GM19397 (cell line): ENCODE measurements at regions not wholly inside any gene's neighbourhood (a gene's known extent, or its start where the extent isn't known, plus 50 kb on each side); places are given as distances from the start of the nearest gene placed in this dataset.

Experiments used
- ATAC-seq: cut with Tn5 transposase; IDR thresholded peaks from one replicate; pipeline ENCODE4 v1.9.1; 2021; ENCODE audit warnings: mild to moderate bottlenecking, moderate library complexity; ENCODE audit not compliant: unreplicated experiment

- ATAC-seq = no peak
Measured at GRCh38 chr10:44674536-44675386, 236.4 kb upstream of the TMEM72 start.

GRCh38 chr10:44675387-44675874 lies 235.7 kb upstream of the TMEM72 start:
- ATAC-seq = no peak

- ATAC-seq = no peak
Measured at GRCh38 chr10:44680764-44681163, 230.4 kb upstream of the TMEM72 start.

- no peak for ATAC-seq
Measured at GRCh38 chr10:44682507-44682906, 228.6 kb upstream of the TMEM72 start.

- no peak for ATAC-seq
Measured at GRCh38 chr10:44684661-44685060, 226.5 kb upstream of the TMEM72 start.

GRCh38 chr10:44685220-44685619 lies 225.9 kb upstream of the TMEM72 start:
- ATAC-seq = no peak

GRCh38 chr10:44685747-44686146 lies 225.4 kb upstream of the TMEM72 start:
- ATAC-seq = no peak

GRCh38 chr10:44689368-44689767 lies 221.8 kb upstream of the TMEM72 start:
- no peak for ATAC-seq

- no peak for ATAC-seq
Measured at GRCh38 chr10:44696496-44696895, 214.6 kb upstream of the TMEM72 start.

GRCh38 chr10:44697116-44697515 lies 214.0 kb upstream of the TMEM72 start:
- ATAC-seq = no peak

GRCh38 chr10:44702531-44702930 lies 208.6 kb upstream of the TMEM72 start:
- ATAC-seq = no peak

GRCh38 chr10:44703241-44704155 lies 207.6 kb upstream of the TMEM72 start:
- no peak for ATAC-seq

- ATAC-seq = no peak
Measured at GRCh38 chr10:44704616-44705015, 206.5 kb upstream of the TMEM72 start.

GRCh38 chr10:44706745-44707144 lies 204.4 kb upstream of the TMEM72 start:
- ATAC-seq = no peak

- ATAC-seq = no peak
Measured at GRCh38 chr10:44713307-44713706, 197.8 kb upstream of the TMEM72 start.

- ATAC-seq = no peak
Measured at GRCh38 chr10:44714451-44714850, 196.7 kb upstream of the TMEM72 start.

- ATAC-seq = no peak
Measured at GRCh38 chr10:44715136-44715535, 196.0 kb upstream of the TMEM72 start.

- no peak for ATAC-seq
Measured at GRCh38 chr10:44716470-44717015, 194.6 kb upstream of the TMEM72 start.

GRCh38 chr10:44723082-44723481 lies 188.1 kb upstream of the TMEM72 start:
- no peak for ATAC-seq

GRCh38 chr10:44723619-44724325 lies 187.4 kb upstream of the TMEM72 start:
- ATAC-seq = no peak
